ENCODE measurements at regions not wholly inside any gene's neighbourhood (a gene's known extent, or its start where the extent isn't known, plus 50 kb on each side); places are given as distances from the start of the nearest gene placed in this dataset.

GRCh38 chr6:37105148-37106050 is 64.6 kb upstream of the PIM1 start:
- Histone ChIP-seq H3K36me3 (no peaks in the 10 kb centered on the region), H3K4me3 (replicated peaks in 1 of 3) (no peak overlapping the region), H3K4me1 (peaks cover 29 to 34% of the 10 kb centered on the region in 2 donors), H3K9me3 (no peaks in the 10 kb centered on the region), H3K27ac (peak overlapping the region in 1 of 3 donors; percentile 77), H3K27me3 (no peaks in the 10 kb centered on the region)
- WGBS, 2 donors, result 78 to 82% methylated on average over 6 of the region's 6 CpGs
- no peak for TF ChIP-seq POLR2A (IDR thresholded peaks at IDR 0.05)
- TF ChIP-seq, protein P1, sequence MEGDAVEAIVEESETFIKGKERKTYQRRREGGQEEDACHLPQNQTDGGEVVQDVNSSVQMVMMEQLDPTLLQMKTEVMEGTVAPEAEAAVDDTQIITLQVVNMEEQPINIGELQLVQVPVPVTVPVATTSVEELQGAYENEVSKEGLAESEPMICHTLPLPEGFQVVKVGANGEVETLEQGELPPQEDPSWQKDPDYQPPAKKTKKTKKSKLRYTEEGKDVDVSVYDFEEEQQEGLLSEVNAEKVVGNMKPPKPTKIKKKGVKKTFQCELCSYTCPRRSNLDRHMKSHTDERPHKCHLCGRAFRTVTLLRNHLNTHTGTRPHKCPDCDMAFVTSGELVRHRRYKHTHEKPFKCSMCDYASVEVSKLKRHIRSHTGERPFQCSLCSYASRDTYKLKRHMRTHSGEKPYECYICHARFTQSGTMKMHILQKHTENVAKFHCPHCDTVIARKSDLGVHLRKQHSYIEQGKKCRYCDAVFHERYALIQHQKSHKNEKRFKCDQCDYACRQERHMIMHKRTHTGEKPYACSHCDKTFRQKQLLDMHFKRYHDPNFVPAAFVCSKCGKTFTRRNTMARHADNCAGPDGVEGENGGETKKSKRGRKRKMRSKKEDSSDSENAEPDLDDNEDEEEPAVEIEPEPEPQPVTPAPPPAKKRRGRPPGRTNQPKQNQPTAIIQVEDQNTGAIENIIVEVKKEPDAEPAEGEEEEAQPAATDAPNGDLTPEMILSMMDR (IDR thresholded peaks at IDR 0.05), result no peak
- intact Hi-C loops (cut with DNase I), result loop anchor here (10.0 kb wide), 1 partner anchor 59 kb away; no protein-coding TSS in a partner anchor
- DNase-seq, result no peak

DNA sequence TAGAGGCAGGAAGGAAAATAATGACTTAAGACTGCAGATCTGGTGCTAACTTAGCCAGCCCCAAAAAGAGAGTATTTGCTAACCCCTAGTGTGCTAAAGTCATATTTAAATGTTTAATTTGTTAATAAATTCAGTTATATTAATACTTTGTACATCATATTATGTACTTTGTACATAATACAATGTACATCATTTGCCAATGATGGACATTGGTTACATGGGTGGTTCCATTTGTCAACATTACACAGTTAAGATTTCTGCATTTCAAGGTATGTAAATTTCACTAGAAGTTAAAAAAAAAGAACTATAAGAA is 63.9 kb upstream of the PIM1 start:
- intact Hi-C loops (cut with DNase I), result loop anchor here (10.0 kb wide), 1 partner anchor 59 kb away; no protein-coding TSS in a partner anchor
- H3K36me3 ChIP-seq, result no peaks in the 10 kb centered on the region
- no peak for DNase-seq
- TF ChIP-seq POLR2A (IDR thresholded peaks at IDR 0.05), result no peak
- TF ChIP-seq, protein P1 (IDR thresholded peaks at IDR 0.05), result no peak
- H3K4me1 ChIP-seq, result peaks cover 32 to 40% of the 10 kb centered on the region in 2 donors
- H3K4me3 ChIP-seq (replicated peaks in 1 of 3), result no peak overlapping the region
- H3K27ac ChIP-seq, result no peak overlapping the region
- H3K9me3 ChIP-seq, result no peaks in the 10 kb centered on the region
- H3K27me3 ChIP-seq, result no peaks in the 10 kb centered on the region

GRCh38 chr6:37106554-37106953 is 63.4 kb upstream of the PIM1 start:
- Histone ChIP-seq H3K27ac (no peak overlapping the region), H3K9me3 (no peaks in the 10 kb centered on the region), H3K36me3 (no peaks in the 10 kb centered on the region), H3K27me3 (no peaks in the 10 kb centered on the region), H3K4me1 (peaks cover 32 to 40% of the 10 kb centered on the region in 2 donors), H3K4me3 (replicated peaks in 1 of 3) (no peak overlapping the region)
- intact Hi-C loops (cut with DNase I), result loop anchor here (10.0 kb wide), 1 partner anchor 58 kb away; no protein-coding TSS in a partner anchor
- no peak for DNase-seq
- no peak for TF ChIP-seq POLR2A (IDR thresholded peaks at IDR 0.05)
- TF ChIP-seq, protein P1 (IDR thresholded peaks at IDR 0.05), result no peak
- 95 to 96% methylated on average over 8 of the region's 8 CpGs for WGBS, 2 donors

DNA sequence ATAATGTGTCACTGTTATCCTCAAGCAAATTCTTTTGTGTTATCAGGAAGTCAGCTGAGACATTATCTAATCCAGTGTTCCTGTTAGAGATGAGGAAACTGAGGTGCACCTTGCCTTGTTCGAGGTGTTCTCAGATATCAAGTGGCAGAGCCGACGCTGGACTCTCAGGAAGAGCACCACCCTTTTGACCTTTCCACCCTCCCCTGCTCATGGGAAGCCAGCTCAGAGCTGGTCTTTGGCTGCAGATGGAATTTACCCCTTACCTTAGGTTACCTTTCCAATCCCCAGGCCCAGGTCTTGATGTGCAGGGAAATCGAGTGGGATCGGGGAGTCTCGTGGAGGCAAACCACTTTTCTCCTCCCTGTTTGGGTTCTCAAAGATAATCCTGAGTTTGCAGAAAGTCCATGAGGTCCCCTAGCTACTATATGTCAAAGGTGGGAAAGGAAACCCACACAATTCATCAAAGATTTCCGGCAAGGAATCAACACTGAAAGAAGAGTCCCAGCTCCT is 62.9 kb upstream of the PIM1 start:
- H3K36me3 ChIP-seq, result no peaks in the 10 kb centered on the region
- H3K4me3 ChIP-seq (replicated peaks in 1 of 3), result no peak overlapping the region
- H3K9me3 ChIP-seq, result no peaks in the 10 kb centered on the region
- H3K27me3 ChIP-seq, result no peaks in the 10 kb centered on the region
- WGBS, 2 donors, result 83 to 87% methylated on average over 7 of the region's 7 CpGs
- no peak overlapping the region for H3K27ac ChIP-seq
- no peak for DNase-seq
- intact Hi-C loops (cut with DNase I), result loop anchor here (10.0 kb wide), 1 partner anchor 58 kb away; no protein-coding TSS in a partner anchor
- TF ChIP-seq, protein P1 (IDR thresholded peaks at IDR 0.05), result no peak
- TF ChIP-seq POLR2A (IDR thresholded peaks at IDR 0.05), result no peak
- H3K4me1 ChIP-seq, result peaks cover 31 to 37% of the 10 kb centered on the region in 2 donors

All from thyroid gland (tissue), 4 donors.